SK-N-SH (cell line): ENCODE measurements at regions not wholly inside any gene's neighbourhood (a gene's known extent, or its start where the extent isn't known, plus 50 kb on each side); places are given as distances from the start of the nearest gene placed in this dataset.

ENCODE experiments used
- CTCF ChIA-PET: fragments of 300-600, 350-600 bp; formaldehyde crosslinking; extraction: SDS; loops from one replicate; lab custom pipeline; 2021; lab: Yijun Ruan, JAX
- POLR2A ChIA-PET: fragments of 350-600 bp; sonication (Branson Sonifier 250); formaldehyde crosslinking; extraction: SDS; loops from one replicate; lab custom pipeline; 2020; ENCODE audit warnings: antibody characterized with exemption, inconsistent platforms; lab: Yijun Ruan, JAX
- DNase-seq: peaks from one replicate; pipeline ENCODE4 v3.0.0; 2012
- H2AFZ ChIP-seq: fragments of 200-600 bp; sonication (generic); 2 replicates; pipeline ENCODE4 v1.8.1; 2016; ENCODE audit warnings: antibody characterized with exemption, mild to moderate bottlenecking, low read depth
- H3F3A ChIP-seq: fragments of 200-600 bp; sonication (generic); replicated peaks from 2 replicates; pipeline ENCODE3; 2016; ENCODE audit warnings: antibody characterized with exemption, mild to moderate bottlenecking; ENCODE audit not compliant: insufficient read depth
- H3K27ac ChIP-seq, 2 experiments: fragments of 200-500 bp in 1 of 2; fragments of 200-600 bp in 1 of 2; sonication (Bioruptor generic) in 1 of 2; sonication (generic), shearing (Covaris generic) in 1 of 2; 2 replicates each; pipeline versions ENCODE4 v1.5.1 to v1.6.1; 2014 to 2016; ENCODE audit warnings: low read depth in 2 of 2, inconsistent platforms in 1 of 2, low read length in 1 of 2, mild to moderate bottlenecking in 1 of 2, mixed read lengths in 1 of 2
- H3K27me3 ChIP-seq: fragments of 200-600 bp; sonication (generic), shearing (Covaris generic); 2 replicates; pipeline ENCODE4 v1.6.1; 2016; ENCODE audit warnings: mixed run types; ENCODE audit not compliant: insufficient read depth
- H3K36me3 ChIP-seq, 2 experiments: fragments of 200-500 bp in 1 of 2; fragments of 200-600 bp in 1 of 2; sonication (Bioruptor generic) in 1 of 2; sonication (generic) in 1 of 2; replicated peaks in 1 of 2; 2 replicates each; pipeline versions ENCODE3 to v1.5.1; 2014 to 2016; ENCODE audit warnings: low read length in 1 of 2, mild to moderate bottlenecking in 1 of 2; ENCODE audit not compliant: insufficient read depth in 2 of 2, control insufficient read depth in 1 of 2
- H3K4me1 ChIP-seq, 2 experiments: fragments of 200-500 bp in 1 of 2; fragments of 200-600 bp in 1 of 2; sonication (Bioruptor generic) in 1 of 2; sonication (generic), shearing (Covaris generic) in 1 of 2; 2 replicates each; pipeline versions ENCODE4 v1.5.1 to v1.6.1; 2014 to 2016; ENCODE audit warnings: low read depth in 1 of 2, low read length in 1 of 2, mixed run types in 1 of 2; ENCODE audit not compliant: insufficient read depth in 2 of 2, control insufficient read depth in 1 of 2
- H3K4me2 ChIP-seq: fragments of 200-600 bp; sonication (generic), shearing (Covaris generic); 2 replicates; pipeline ENCODE4 v1.6.1; 2017; ENCODE audit warnings: mixed run types
- H3K4me3 ChIP-seq, 2 experiments: fragments of 200-500 bp in 1 of 2; fragments of 200-600 bp in 1 of 2; sonication (Bioruptor generic) in 1 of 2; sonication (generic), shearing (Covaris generic) in 1 of 2; 2 replicates each; pipeline versions ENCODE4 v1.5.1 to v1.8.1; 2014 to 2016; ENCODE audit warnings: low read depth in 2 of 2, inconsistent platforms in 1 of 2, low read length in 1 of 2, mild to moderate bottlenecking in 1 of 2, mixed read lengths in 1 of 2, moderate library complexity in 1 of 2
- H3K79me2 ChIP-seq: fragments of 200-600 bp; sonication (generic); 2 replicates; pipeline ENCODE4 v1.8.1; 2017; ENCODE audit warnings: mild to moderate bottlenecking; ENCODE audit not compliant: insufficient read depth
- H3K9ac ChIP-seq: fragments of 200-600 bp; sonication (generic); 2 replicates; pipeline ENCODE4 v1.6.1; 2017; ENCODE audit warnings: mixed run types
- H3K9me2 ChIP-seq: fragments of 200-600 bp; sonication (generic); 2 replicates; pipeline ENCODE4 v1.6.1; 2017; ENCODE audit warnings: mixed run types
- H3K9me3 ChIP-seq: fragments of 200-600 bp; sonication (generic); 2 replicates; pipeline ENCODE4 v1.6.1; 2017; ENCODE audit warnings: mixed run types, mild to moderate bottlenecking, moderate library complexity
- H4K20me1 ChIP-seq: fragments of 200-600 bp; sonication (generic); 2 replicates; pipeline ENCODE4 v1.6.1; 2017; ENCODE audit warnings: mild to moderate bottlenecking, mixed run types; ENCODE audit not compliant: insufficient read depth
- CHD2 ChIP-seq: fragments of 150-350 bp; IDR thresholded peaks from 2 replicates; pipeline ENCODE4 v1.6.1; 2018; ENCODE audit warnings: low read length; ENCODE audit not compliant: partially characterized antibody
- CTCF ChIP-seq: fragments of 200-600 bp; sonication (generic); IDR thresholded peaks from 2 replicates; pipeline ENCODE4 v1.6.1; 2017; ENCODE audit warnings: antibody characterized with exemption, mild to moderate bottlenecking, moderate library complexity
- ELF1 ChIP-seq: IDR thresholded peaks from 2 replicates; pipeline ENCODE4 v1.4.0; 2012
- EP300 ChIP-seq, 2 experiments: IDR thresholded peaks; 2 replicates each; pipeline versions ENCODE4 v1.4.0 to v1.6.1; 2012; ENCODE audit warnings: borderline replicate concordance in 1 of 2, low read depth in 1 of 2, low read length in 1 of 2
- EZH2phosphoT487 ChIP-seq: fragments of 200-600 bp; sonication (generic); IDR thresholded peaks from 2 replicates; pipeline ENCODE4 v1.6.1; 2017; ENCODE audit warnings: low read depth, mixed run types, mild to moderate bottlenecking, antibody characterized with exemption, moderate library complexity, borderline replicate concordance
- FOSL2 ChIP-seq: IDR thresholded peaks from 2 replicates; pipeline ENCODE4 v1.4.0; 2012; ENCODE audit warnings: low read depth, mild to moderate bottlenecking, moderate library complexity, borderline replicate concordance
- FOXM1 ChIP-seq: IDR thresholded peaks from 2 replicates; pipeline ENCODE4 v1.4.0; 2012; ENCODE audit warnings: low read depth, mild to moderate bottlenecking
- JUND ChIP-seq: IDR thresholded peaks from 2 replicates; pipeline ENCODE4 v1.4.0; 2012
- MAX ChIP-seq: IDR thresholded peaks from 2 replicates; pipeline ENCODE4 v1.4.0; 2012; ENCODE audit warnings: low read depth
- MEF2A ChIP-seq: IDR thresholded peaks from 2 replicates; pipeline ENCODE4 v1.4.0; 2012; ENCODE audit warnings: low read depth, borderline replicate concordance
- MXI1 ChIP-seq: IDR thresholded peaks from 2 replicates; pipeline ENCODE4 v1.6.1; 2012; ENCODE audit warnings: mild to moderate bottlenecking, low read depth, low read length, improper control_type of control experiment
- POLR2AphosphoS5 ChIP-seq: IDR thresholded peaks from 2 replicates; pipeline ENCODE4 v1.6.1; 2012; ENCODE audit warnings: low read depth, low read length
- RAD21 ChIP-seq: IDR thresholded peaks from 2 replicates; pipeline ENCODE4 v1.6.1; 2012; ENCODE audit warnings: mild to moderate bottlenecking, low read length
- RCOR1 ChIP-seq: fragments of 150-350 bp; IDR thresholded peaks from 2 replicates; pipeline ENCODE4 v1.6.1; 2017; ENCODE audit warnings: antibody characterized with exemption, low read length
- REST ChIP-seq: IDR thresholded peaks from 2 replicates; pipeline ENCODE4 v1.6.1; 2012; ENCODE audit warnings: mild to moderate bottlenecking, low read depth, low read length, moderate library complexity
- RXRA ChIP-seq: IDR thresholded peaks from 2 replicates; pipeline ENCODE4 v1.4.0; 2012; ENCODE audit warnings: low read depth, mild to moderate bottlenecking, borderline replicate concordance
- SMC3 ChIP-seq: IDR thresholded peaks from 2 replicates; pipeline ENCODE4 v1.6.1; 2012; ENCODE audit warnings: low read depth, low read length, improper control_type of control experiment
- TEAD4 ChIP-seq: IDR thresholded peaks from 2 replicates; pipeline ENCODE4 v1.4.0; 2012; ENCODE audit warnings: mild to moderate bottlenecking, borderline replicate concordance; ENCODE audit not compliant: insufficient read depth
- YY1 ChIP-seq: IDR thresholded peaks from 2 replicates; pipeline ENCODE4 v1.4.0; 2012; ENCODE audit warnings: low read depth, mild to moderate bottlenecking
- WGBS: methylation state at CpG from one replicate; pipeline ENCODE4 v1.1.6; 2017; ENCODE audit warnings: low lambda C conversion rate; 5-methylcytosine and 5-hydroxymethylcytosine counted together
- TF ChIP-seq, protein P1 (sequence below): fragments of 150-350 bp; IDR thresholded peaks from 2 replicates; pipeline ENCODE4 v1.6.1; 2016; ENCODE audit warnings: mild to moderate bottlenecking, low read depth, low read length
- TF ChIP-seq, protein P2 (sequence below): IDR thresholded peaks from 2 replicates; pipeline ENCODE4; 2012

GRCh38 chr3:31425401-31425800 is 107.3 kb upstream of the STT3B start:
- Histone ChIP-seq H3K27ac (no peak overlapping the region), H3K9me2 (no peaks in the 10 kb centered on the region), H3K9me3 (no peaks in the 10 kb centered on the region), H3K36me3 (no peaks in the 10 kb centered on the region), H3F3A (no peaks in the 10 kb centered on the region)
- POLR2A ChIA-PET = no interaction called here
- no peak for TF ChIP-seq CHD2
- TF ChIP-seq, protein P1, sequence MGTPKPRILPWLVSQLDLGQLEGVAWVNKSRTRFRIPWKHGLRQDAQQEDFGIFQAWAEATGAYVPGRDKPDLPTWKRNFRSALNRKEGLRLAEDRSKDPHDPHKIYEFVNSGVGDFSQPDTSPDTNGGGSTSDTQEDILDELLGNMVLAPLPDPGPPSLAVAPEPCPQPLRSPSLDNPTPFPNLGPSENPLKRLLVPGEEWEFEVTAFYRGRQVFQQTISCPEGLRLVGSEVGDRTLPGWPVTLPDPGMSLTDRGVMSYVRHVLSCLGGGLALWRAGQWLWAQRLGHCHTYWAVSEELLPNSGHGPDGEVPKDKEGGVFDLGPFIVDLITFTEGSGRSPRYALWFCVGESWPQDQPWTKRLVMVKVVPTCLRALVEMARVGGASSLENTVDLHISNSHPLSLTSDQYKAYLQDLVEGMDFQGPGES = no peak
- TF ChIP-seq JUND = no peak
- no peak for TF ChIP-seq RCOR1
- TF ChIP-seq TEAD4 = no peak
- TF ChIP-seq EZH2phosphoT487 = no peak
- TF ChIP-seq, protein P2, sequence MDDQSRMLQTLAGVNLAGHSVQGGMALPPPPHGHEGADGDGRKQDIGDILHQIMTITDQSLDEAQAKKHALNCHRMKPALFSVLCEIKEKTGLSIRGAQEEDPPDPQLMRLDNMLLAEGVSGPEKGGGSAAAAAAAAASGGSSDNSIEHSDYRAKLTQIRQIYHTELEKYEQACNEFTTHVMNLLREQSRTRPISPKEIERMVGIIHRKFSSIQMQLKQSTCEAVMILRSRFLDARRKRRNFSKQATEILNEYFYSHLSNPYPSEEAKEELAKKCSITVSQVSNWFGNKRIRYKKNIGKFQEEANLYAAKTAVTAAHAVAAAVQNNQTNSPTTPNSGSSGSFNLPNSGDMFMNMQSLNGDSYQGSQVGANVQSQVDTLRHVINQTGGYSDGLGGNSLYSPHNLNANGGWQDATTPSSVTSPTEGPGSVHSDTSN = no peak
- TF ChIP-seq FOXM1 = no peak
- TF ChIP-seq MEF2A = no peak
- no peak for TF ChIP-seq SMC3
- no peak for TF ChIP-seq EP300 (IDR thresholded peaks at IDR 0.05; ENCODE audit: borderline replicate concordance in 1 of 2, low read depth in 1 of 2, low read length in 1 of 2)
- TF ChIP-seq MAX = no peak
- TF ChIP-seq ELF1 = no peak
- no peak for TF ChIP-seq RAD21
- no peak for TF ChIP-seq POLR2AphosphoS5
- TF ChIP-seq RXRA = no peak
- TF ChIP-seq, all 33 proteins: peak for 0
- no peak overlapping the region for H3K4me3 ChIP-seq
- no peak overlapping the region for H3K4me2 ChIP-seq
- H4K20me1 ChIP-seq = no peaks in the 10 kb centered on the region
- peaks cover 0 to 16% of the 10 kb centered on the region in 2 experiments; a peak in 2 of 4 replicates for H3K4me1 ChIP-seq
- no peak overlapping the region for H3K9ac ChIP-seq
- no peak for DNase-seq
- no peaks in the 10 kb centered on the region for H3K79me2 ChIP-seq
- no peaks in the 10 kb centered on the region for H3K27me3 ChIP-seq
- CTCF ChIA-PET = no interaction called here
- no peak overlapping the region for H2AFZ ChIP-seq

GRCh38 chr3:31427623-31428022 is 105.1 kb upstream of the STT3B start:
- Histone ChIP-seq H3K27me3 (no peaks in the 10 kb centered on the region), H3F3A (no peaks in the 10 kb centered on the region), H3K79me2 (no peaks in the 10 kb centered on the region), H3K4me2 (no peak overlapping the region), H3K9me3 (no peaks in the 10 kb centered on the region), H4K20me1 (no peaks in the 10 kb centered on the region), H2AFZ (no peak overlapping the region), H3K27ac (no peak overlapping the region), H3K4me1 (peaks cover 0 to 13% of the 10 kb centered on the region in 2 experiments; a peak in 2 of 4 replicates), H3K9me2 (no peaks in the 10 kb centered on the region), H3K36me3 (no peaks in the 10 kb centered on the region), H3K9ac (no peak overlapping the region), H3K4me3 (no peak overlapping the region)
- POLR2A ChIA-PET = no interaction called here
- CTCF ChIA-PET = interaction anchor here (1.3 kb wide), 1 partner anchor 12 kb away, joined by 4 read pairs; no protein-coding TSS in a partner anchor
- WGBS = 21% methylated on average over 1 of the region's 1 CpG
- no peak for DNase-seq
- TF ChIP-seq RCOR1 (no peak), SMC3 (no peak), MXI1 (no peak), CTCF (no peak), JUND (no peak), REST (no peak), YY1 (no peak), CHD2 (no peak), FOSL2 (no peak), EZH2phosphoT487 (no peak), TEAD4 (no peak)
